ENCODE measurements at regions not wholly inside any gene's neighbourhood (a gene's known extent, or its start where the extent isn't known, plus 50 kb on each side); places are given as distances from the start of the nearest gene placed in this dataset.

DNA sequence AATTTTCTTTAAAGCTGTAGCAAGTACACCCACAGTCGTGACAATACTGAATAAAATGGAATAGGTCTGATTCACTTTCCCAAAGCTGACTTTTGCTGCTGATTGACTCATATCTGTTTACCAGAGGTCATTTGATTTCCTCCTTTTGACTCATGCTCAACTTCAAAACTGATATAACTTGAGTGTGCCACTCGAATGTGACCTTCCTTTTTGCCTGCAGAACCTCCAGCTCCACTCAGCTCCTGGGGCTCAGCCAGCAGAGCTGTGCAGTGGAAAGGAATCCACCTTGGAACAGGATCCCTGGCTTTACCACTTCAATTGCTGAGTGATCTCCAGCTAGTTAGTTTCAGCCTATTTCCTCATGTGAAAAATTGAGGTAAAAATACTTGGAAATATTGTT is 84.1 kb downstream of the FEM1C start:
- TF ChIP-seq, protein P1, sequence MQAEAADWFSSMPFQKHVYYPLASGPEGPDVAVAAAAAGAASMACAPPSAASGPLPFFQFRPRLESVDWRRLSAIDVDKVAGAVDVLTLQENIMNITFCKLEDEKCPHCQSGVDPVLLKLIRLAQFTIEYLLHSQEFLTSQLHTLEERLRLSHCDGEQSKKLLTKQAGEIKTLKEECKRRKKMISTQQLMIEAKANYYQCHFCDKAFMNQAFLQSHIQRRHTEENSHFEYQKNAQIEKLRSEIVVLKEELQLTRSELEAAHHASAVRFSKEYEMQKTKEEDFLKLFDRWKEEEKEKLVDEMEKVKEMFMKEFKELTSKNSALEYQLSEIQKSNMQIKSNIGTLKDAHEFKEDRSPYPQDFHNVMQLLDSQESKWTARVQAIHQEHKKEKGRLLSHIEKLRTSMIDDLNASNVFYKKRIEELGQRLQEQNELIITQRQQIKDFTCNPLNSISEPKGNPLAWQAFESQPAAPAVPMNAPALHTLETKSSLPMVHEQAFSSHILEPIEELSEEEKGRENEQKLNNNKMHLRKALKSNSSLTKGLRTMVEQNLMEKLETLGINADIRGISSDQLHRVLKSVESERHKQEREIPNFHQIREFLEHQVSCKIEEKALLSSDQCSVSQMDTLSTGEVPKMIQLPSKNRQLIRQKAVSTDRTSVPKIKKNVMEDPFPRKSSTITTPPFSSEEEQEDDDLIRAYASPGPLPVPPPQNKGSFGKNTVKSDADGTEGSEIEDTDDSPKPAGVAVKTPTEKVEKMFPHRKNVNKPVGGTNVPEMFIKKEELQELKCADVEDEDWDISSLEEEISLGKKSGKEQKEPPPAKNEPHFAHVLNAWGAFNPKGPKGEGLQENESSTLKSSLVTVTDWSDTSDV (CRISPR knock-in tag; IDR thresholded peaks at IDR 0.05) = no peak
- TF ChIP-seq, protein P2, sequence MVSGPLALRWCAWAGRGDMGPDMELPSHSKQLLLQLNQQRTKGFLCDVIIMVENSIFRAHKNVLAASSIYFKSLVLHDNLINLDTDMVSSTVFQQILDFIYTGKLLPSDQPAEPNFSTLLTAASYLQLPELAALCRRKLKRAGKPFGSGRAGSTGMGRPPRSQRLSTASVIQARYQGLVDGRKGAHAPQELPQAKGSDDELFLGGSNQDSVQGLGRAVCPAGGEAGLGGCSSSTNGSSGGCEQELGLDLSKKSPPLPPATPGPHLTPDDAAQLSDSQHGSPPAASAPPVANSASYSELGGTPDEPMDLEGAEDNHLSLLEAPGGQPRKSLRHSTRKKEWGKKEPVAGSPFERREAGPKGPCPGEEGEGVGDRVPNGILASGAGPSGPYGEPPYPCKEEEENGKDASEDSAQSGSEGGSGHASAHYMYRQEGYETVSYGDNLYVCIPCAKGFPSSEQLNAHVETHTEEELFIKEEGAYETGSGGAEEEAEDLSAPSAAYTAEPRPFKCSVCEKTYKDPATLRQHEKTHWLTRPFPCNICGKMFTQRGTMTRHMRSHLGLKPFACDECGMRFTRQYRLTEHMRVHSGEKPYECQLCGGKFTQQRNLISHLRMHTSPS (CRISPR knock-in tag; IDR thresholded peaks at IDR 0.05; ENCODE audit: low read depth) = no peak
- TF ChIP-seq IKZF1 (IDR thresholded peaks at IDR 0.05) (no peak), ZNF510 (CRISPR knock-in tag; IDR thresholded peaks at IDR 0.05; ENCODE audit: low read depth) (no peak), ZNF205 (CRISPR knock-in tag; IDR thresholded peaks at IDR 0.05) (no peak), ZNF20 (CRISPR knock-in tag; IDR thresholded peaks at IDR 0.05) (no peak)
- TF ChIP-seq, protein P3, sequence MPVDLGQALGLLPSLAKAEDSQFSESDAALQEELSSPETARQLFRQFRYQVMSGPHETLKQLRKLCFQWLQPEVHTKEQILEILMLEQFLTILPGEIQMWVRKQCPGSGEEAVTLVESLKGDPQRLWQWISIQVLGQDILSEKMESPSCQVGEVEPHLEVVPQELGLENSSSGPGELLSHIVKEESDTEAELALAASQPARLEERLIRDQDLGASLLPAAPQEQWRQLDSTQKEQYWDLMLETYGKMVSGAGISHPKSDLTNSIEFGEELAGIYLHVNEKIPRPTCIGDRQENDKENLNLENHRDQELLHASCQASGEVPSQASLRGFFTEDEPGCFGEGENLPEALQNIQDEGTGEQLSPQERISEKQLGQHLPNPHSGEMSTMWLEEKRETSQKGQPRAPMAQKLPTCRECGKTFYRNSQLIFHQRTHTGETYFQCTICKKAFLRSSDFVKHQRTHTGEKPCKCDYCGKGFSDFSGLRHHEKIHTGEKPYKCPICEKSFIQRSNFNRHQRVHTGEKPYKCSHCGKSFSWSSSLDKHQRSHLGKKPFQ (CRISPR knock-in tag; IDR thresholded peaks at IDR 0.05; ENCODE audit: insufficient replicate concordance) = no peak
- ATAC-seq = no peak
- WGBS (ENCODE audit: low lambda C conversion rate) = 0% methylated on average over 2 of the region's 2 CpGs
- BruUV-seq (replicated peaks) = no TSS peak
- no peak for DNase-seq (ENCODE audit: low spot score)
- no peak for FAIRE-seq
- H2AFZ ChIP-seq (ENCODE audit: low read length) = no peak overlapping the region
- no peaks in the 10 kb centered on the region for H3K9me3 ChIP-seq (ENCODE audit: low read length)
- H4K20me1 ChIP-seq (ENCODE audit: insufficient read depth, low read length) = no peaks in the 10 kb centered on the region
- no peaks in the 10 kb centered on the region for H3K4me1 ChIP-seq (ENCODE audit: insufficient read depth, low read length)
- CTCF ChIA-PET (ENCODE audit: low intra/inter-chr PET ratio, low total read pairs) = no interaction called here
- H3K36me3 ChIP-seq (replicated peaks in 1 of 2; ENCODE audit: control insufficient read depth in 1 of 2, insufficient read depth in 2 of 2, low read length in 2 of 2) = no peaks in the 10 kb centered on the region
- intact Hi-C loops (cut with micrococcal nuclease; ENCODE audit: unreplicated experiment) = no loop called here
- H3K79me2 ChIP-seq (ENCODE audit: insufficient read depth, low read length) = no peaks in the 10 kb centered on the region
- no peak overlapping the region for H3K4me2 ChIP-seq (ENCODE audit: low read depth, low read length)
- POLR2A ChIA-PET = no interaction called here
- H3K27me3 ChIP-seq (ENCODE audit: control insufficient read depth in 1 of 2, insufficient read depth in 2 of 2, low read length in 2 of 2) = no peaks in the 10 kb centered on the region
- in situ Hi-C loops (cut with HindIII; ENCODE audit: extremely low pct_ligation_motif_present, low pct_unique_long_range_greater_than_20kb) = no loop called here
- no peak overlapping the region for H3K27ac ChIP-seq (ENCODE audit: extremely low read length, insufficient read depth, low read length)
- H3K9ac ChIP-seq (ENCODE audit: insufficient read depth, low read depth, low read length) = no peak overlapping the region
- H3K4me3 ChIP-seq (replicated peaks in 1 of 3; ENCODE audit: insufficient read depth in 1 of 3, low read depth in 2 of 3, low read length in 3 of 3) = no peak overlapping the region
